GM21515 (cell line): ENCODE measurements at regions not wholly inside any gene's neighbourhood (a gene's known extent, or its start where the extent isn't known, plus 50 kb on each side); places are given as distances from the start of the nearest gene placed in this dataset.
A peak's percentile ranks its signal among the peaks of the same experiment; 100 is the strongest.

Experiments
- ATAC-seq: cut with Tn5 transposase; IDR thresholded peaks from one replicate; pipeline ENCODE4 v1.9.1; 2021; ENCODE audit not compliant: unreplicated experiment

DNA sequence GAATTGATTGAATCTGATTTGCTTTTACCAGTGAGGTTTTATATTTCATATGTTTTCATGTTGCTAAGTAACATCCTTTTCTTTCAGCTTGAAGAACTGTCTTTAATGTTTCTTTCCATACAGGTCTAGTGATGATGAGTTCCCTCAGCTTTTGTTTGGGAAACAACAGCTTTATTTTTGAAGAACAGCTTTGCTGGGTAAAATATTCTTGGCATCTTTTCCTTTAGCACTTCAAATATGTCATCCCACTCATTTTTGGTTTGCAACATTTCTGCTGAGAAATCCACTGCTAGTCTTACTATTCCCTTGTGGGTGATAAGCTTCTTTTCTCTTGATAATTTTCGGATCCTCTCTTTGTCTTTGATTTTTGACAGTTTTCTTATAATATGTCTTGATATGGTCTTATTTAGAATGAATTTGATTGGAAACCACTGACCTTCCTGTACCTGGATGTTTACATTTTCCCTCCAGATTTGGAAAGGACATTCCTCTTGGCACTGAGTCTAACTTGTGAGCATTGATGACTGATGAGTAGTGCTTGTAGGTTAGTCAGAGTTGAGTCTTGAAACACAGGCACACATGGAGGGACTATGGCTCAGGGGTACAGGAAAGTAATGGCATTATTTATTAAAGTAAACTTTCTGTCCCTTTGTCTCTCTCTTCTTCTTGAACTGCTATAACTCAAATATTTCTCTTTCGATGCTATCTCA lies 220.3 kb downstream of the SPATA31D1 start:
- no peak for ATAC-seq

DNA sequence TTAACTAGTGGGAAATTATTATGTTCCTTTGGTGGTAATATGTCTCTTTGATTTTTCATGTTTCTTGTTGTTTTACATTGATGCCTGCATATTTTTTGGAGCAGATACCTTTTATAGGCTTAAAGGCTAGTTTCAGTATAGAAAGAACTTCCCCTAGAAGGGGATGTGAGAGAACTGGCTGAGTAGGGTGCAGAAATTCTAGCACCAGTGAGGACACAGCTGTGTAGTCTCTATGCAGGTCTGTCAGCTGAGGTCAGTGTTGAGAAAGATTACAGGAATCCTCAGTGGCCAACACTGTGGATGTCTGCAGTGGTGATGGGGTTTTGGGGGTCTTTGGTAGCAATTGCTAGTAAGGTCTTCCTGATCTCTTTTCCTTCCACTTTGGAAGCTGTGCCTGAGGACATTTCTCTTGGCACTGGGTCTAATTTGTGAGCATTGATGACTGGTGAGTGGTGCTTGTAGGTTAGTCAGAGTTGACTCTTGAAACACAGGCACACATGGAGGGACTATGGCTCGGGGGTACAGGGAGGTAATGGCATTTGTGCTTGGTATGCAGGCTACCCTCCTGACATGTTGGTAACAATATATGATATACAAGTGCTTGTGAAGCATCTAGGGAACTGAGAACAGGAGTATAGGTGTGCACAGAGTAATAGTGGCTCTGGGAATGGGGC lies 221.4 kb downstream of the SPATA31D1 start:
- peak; percentile 71 for ATAC-seq

- ATAC-seq: no peak
Observed at GRCh38 chr9:82212885-82213284, 224.3 kb downstream of the SPATA31D1 start.

DNA sequence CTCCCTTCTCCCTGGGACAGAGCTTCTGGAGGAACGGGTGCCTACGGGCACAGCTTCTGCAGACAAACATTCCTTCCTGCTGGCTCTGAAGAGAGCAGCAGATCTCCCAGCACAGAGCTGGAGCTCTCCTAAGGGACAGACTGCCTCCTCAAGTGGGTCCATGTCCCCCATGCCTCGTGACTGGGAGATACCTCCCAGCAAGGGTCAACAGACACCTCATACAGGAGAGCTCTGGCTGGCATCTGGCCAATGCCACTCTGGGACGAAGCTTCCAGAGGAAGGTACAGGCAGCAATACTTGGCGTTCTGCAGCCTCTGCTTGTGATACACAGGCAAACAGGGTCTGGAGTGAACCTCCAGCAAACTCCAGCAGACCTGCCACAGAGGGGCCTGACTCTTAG lies 227.9 kb downstream of the SPATA31D1 start:
- ATAC-seq: no peak

GRCh38 chr9:82223442-82223841 lies 234.9 kb downstream of the SPATA31D1 start:
- no peak for ATAC-seq

- ATAC-seq: no peak
Observed at GRCh38 chr9:82231411-82231810, 242.8 kb downstream of the SPATA31D1 start.

GRCh38 chr9:82234160-82234943 lies 245.8 kb downstream of the SPATA31D1 start:
- no peak for ATAC-seq

DNA sequence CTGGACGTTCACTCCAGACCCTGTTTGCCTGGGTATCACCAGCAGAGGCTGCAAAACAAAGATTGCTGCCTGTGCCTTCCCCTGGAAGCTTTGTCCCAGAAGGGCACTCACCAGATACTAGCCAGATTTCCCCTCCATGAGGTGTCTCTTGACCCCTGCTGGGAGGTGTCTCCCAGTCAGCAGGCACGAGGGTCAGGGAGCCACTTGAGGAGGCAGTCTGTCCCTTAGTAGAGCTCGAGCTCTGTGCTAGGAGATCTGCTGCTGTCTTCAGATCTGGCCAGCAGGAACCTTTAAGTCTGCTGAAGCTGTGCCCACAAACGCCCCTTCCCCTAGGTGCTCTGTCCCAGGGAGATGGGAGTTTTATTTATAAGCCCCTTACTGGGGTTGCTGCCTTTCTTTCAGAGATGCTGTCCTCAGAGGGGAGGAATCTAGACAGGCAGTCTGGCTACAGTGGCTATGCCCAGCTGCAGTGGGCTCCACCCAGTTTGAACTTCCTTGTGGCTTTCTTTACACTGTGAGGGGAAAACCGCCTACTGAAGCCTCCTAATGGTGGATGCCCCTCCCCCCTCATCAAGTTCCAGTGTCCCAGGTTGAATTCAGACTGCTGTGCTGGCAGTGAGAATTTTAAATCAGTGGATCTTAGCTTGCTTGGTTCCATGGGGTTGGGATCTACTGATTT lies 253.9 kb downstream of the SPATA31D1 start:
- ATAC-seq: no peak

DNA sequence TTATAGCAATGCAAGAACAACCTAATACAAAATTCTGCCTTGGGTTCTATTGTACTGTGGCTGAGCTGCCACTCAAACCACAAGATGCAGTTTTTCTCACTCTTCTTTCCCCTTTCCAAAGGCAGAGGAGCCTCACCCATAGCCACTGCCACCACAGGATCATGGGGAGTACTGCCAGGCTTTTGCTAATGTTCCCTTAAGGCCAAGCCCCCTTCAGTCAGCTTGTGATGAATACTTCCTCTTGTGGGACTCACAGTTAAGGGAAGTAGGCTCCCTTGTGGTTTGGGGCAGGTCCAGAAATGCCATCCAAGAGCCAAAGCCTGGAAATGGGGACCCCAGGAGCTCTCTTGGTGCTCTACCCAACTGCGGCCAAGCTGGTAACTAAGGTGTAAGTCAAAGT lies 258.7 kb downstream of the SPATA31D1 start:
- ATAC-seq: no peak

DNA sequence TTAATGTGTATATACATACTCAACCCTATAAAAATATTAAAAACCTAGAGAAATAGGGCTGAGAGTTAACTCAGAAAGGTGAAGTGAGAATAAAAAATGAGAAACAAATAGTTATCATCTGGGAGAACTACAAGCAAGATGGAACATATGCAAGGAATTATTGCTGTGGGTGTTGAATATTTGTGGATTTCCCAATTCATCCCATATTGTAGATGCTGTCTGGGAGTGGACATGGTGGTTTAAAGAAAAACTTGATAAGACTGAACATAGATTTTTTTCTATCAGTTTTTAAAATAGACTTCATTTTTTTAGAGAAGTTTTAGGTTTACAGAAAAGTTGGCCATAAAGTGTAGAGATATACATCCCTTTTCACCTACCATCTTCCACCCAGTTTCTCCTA lies 263.5 kb downstream of the SPATA31D1 start:
- ATAC-seq: no peak

DNA sequence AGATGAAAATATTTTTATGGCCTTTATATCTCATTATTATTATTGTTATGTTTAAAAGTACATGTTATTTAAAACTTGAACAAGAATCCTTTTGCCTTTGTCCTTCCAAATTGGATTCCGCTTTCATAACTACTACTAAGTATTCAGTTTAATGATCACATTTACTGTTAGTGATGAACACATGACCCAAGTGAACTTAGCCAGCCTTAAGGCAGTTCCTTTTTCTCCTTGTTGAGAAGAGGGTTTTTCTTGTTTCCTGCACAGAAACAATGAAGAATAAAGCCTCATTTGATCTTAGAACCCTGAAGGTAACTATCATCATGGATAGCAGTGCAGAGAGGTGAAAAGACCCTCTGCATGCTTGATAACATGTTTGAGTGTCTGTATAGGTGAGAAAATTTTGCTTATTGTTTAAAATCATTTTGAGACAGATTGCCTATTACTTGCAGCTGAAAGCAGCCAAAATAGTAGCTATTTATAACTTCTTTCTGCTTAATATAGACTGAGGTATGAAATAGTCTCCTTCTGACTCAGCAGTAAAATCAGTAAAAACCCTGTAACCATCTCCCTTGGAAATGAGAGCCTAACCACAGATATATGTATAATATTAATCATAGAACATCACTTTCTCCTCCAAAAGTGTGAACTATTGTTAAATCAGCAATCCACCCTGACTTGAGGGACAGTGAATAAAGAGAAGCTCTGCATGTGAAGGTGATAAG lies 266.2 kb downstream of the SPATA31D1 start:
- no peak for ATAC-seq

DNA sequence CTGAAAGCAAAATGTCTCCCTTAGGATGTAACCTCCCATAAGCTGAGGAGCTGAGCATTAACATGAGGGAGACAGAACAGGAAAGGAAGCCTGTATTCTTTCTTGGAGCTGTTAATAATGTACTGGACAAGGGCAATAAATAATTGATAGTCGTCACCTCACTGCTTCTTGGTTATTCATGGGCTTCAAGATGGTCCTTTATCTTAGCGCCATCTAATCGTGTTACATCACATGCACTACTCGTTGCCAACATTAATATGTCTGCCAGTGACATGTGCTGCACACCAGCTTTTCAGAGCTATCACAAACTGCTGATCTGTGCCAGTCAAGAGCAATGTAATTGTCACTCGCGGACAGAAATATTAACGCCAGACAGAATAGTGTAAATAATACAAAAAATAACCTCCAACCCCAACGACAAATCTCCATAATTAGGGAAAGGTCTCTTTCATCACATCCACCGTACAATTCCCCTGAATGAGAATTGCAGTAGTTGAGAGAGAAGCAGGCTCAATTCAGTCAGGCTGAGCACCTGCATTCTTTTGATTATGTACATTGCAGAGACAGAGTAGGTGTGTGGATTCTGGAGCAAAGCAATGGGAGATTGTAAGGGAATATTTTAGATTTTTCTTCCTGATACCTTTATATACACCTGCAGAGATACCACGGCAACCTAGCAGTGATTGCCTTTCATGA lies 267.1 kb downstream of the SPATA31D1 start:
- no peak for ATAC-seq

- no peak for ATAC-seq
Observed at GRCh38 chr9:82260691-82261090, 272.1 kb downstream of the SPATA31D1 start.

DNA sequence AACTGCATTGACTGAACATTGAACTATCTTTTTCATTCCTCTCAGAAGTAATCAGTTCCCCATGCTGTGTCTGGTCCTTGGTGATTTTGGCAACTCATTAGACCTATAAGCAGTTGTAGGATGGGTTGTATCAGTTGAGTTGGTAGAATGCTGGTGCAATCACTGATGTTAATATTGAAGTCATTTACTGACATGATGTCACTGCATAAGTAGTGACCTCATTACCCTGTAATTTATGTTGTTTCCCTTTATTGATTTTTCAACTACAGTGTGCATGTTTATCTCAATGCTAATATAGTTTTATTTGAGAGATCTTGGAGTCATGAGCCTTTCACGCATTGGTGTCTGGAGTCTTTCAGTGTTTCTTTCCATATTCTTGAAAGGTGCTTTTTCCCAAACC lies 275.0 kb downstream of the SPATA31D1 start:
- no peak for ATAC-seq

DNA sequence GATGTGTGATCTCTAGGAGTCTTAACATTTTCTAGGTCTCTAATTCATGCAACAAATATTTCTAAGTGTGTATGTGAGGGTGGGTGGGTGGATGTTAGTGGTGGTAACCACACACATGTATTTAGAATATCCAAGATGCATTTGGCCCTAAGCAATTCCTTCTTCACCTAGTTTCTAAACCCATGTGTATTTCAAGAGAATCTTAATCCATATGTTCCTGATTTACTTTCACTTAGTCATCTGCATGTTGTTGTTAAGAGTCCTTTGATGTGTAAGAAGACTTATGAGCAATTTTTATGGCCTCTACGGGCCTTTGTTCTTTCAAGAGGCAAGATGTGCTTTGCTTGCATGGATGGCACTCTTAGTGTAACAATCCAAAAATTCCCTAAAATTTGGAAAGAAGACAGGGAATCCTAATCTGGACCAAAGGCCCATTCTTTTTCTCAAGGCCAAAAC lies 282.6 kb downstream of the SPATA31D1 start:
- no peak for ATAC-seq

DNA sequence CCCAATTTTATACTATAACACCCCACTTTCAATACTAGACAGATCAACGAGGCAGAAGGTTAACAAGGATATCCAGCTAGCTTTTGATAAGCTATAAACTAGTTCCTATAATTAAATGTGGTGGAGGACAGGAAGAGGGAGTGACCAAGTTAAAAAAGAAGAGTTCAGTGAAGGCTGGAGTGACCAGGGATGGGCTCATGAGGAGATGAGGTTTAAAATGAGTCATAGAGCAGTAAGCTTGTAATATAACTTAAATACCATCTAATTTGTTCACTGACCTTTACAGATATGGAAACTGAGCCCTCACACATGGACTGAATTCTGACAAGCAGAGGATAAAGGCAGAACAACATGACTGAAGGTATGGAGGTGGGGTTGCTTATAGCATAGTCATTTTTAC lies 284.5 kb downstream of the SPATA31D1 start:
- no peak for ATAC-seq

- ATAC-seq: no peak
Observed at GRCh38 chr9:82275258-82275927, 286.8 kb downstream of the SPATA31D1 start.

DNA sequence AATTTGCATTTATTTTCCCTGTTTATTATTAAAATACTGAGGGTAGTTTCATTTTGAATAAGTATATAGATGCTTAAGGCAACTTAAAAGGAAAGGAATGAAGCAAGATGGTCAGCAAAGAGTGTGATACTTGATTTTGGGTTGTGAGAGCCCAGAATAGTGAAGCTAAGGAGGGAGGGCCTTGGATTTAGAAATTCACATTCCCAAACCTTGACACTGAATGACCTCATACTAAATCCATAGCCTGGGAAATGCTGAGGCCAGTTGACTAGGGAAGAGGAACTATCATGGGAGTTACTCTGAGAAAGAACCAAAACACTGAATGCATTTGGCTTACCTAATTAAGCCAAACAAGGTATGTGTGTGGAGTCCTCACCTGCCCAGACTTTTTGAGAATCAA lies 292.5 kb downstream of the SPATA31D1 start:
- no peak for ATAC-seq

GRCh38 chr9:82284758-82285157 lies 296.2 kb downstream of the SPATA31D1 start:
- ATAC-seq: no peak

GRCh38 chr9:82295181-82295580 lies 306.6 kb downstream of the SPATA31D1 start:
- no peak for ATAC-seq
